GM23338 (cell line): ENCODE measurements at regions not wholly inside any gene's neighbourhood (a gene's known extent, or its start where the extent isn't known, plus 50 kb on each side); places are given as distances from the start of the nearest gene placed in this dataset.

ENCODE experiments used
- ATAC-seq: fragments of 200-7000 bp; cut with Tn5 transposase; 3 replicates; pipeline ENCODE4 v1.9.1; 2020
- DNase-seq: peaks from one replicate; pipeline ENCODE4 v3.0.0-alpha.2; 2015; ENCODE audit warnings: low spot score
- H2AFZ ChIP-seq: fragments of 200-600 bp; sonication (generic); 2 replicates; pipeline ENCODE4 v1.8.0; 2016; ENCODE audit warnings: antibody characterized with exemption, mild to moderate bottlenecking, moderate library complexity
- H3F3A ChIP-seq: fragments of 200-600 bp; sonication (generic); replicated peaks from 2 replicates; pipeline ENCODE4 v1.8.0; 2017; ENCODE audit warnings: antibody characterized with exemption, mixed run types, low read depth
- H3K27ac ChIP-seq: fragments of 200-600 bp; sonication (generic); 2 replicates; pipeline ENCODE4 v1.6.1; 2016; ENCODE audit warnings: low read depth
- H3K27me3 ChIP-seq: fragments of 200-600 bp; sonication (generic); 2 replicates; pipeline ENCODE4 v1.8.0; 2016; ENCODE audit warnings: mild to moderate bottlenecking, mixed run types, moderate library complexity; ENCODE audit not compliant: insufficient read depth
- H3K36me3 ChIP-seq: fragments of 200-600 bp; sonication (generic); 2 replicates; pipeline ENCODE4 v1.8.0; 2016; ENCODE audit warnings: mild to moderate bottlenecking; ENCODE audit not compliant: insufficient read depth
- H3K4me1 ChIP-seq: fragments of 200-600 bp; sonication (generic); 2 replicates; pipeline ENCODE4 v1.8.0; 2016; ENCODE audit warnings: mild to moderate bottlenecking, moderate library complexity; ENCODE audit not compliant: insufficient read depth
- H3K4me2 ChIP-seq: fragments of 200-600 bp; sonication (generic); 2 replicates; pipeline ENCODE4 v1.7.1; 2017; ENCODE audit warnings: mixed run types
- H3K4me3 ChIP-seq: fragments of 200-600 bp; sonication (generic); 2 replicates; pipeline ENCODE4 v1.6.1; 2016; ENCODE audit warnings: mixed run types
- H3K79me2 ChIP-seq: fragments of 200-600 bp; sonication (generic); replicated peaks from 2 replicates; pipeline ENCODE4 v1.8.0; 2017; ENCODE audit warnings: mild to moderate bottlenecking; ENCODE audit not compliant: insufficient read depth
- H3K9me2 ChIP-seq: fragments of 200-600 bp; sonication (generic); 2 replicates; pipeline ENCODE4 v1.8.0; 2017; ENCODE audit not compliant: insufficient read depth
- H4K20me1 ChIP-seq: fragments of 200-600 bp; sonication (generic); replicated peaks from 2 replicates; pipeline ENCODE4 v1.8.0; 2017; ENCODE audit warnings: mild to moderate bottlenecking; ENCODE audit not compliant: insufficient read depth
- H3K27ac Mint-ChIP-seq: 2 replicates; pipeline ENCODE4 v1.8.0; 2020; ENCODE audit warnings: inconsistent platforms, mild to moderate bottlenecking, moderate library complexity, mixed read lengths
- H3K27me3 Mint-ChIP-seq: 3 replicates; pipeline ENCODE4 v1.8.0; 2022; ENCODE audit warnings: low read depth, mild to moderate bottlenecking, moderate library complexity, mixed read lengths, inconsistent platforms; ENCODE audit not compliant: insufficient read depth, poor library complexity
- H3K36me3 Mint-ChIP-seq: 3 replicates; pipeline ENCODE4 v1.8.0; 2021; ENCODE audit warnings: low read depth, mild to moderate bottlenecking, inconsistent platforms, moderate library complexity, mixed read lengths
- H3K4me1 Mint-ChIP-seq: 3 replicates; pipeline ENCODE4 v1.8.0; 2020; ENCODE audit warnings: mild to moderate bottlenecking, inconsistent platforms, mixed read lengths
- H3K4me3 Mint-ChIP-seq: 3 replicates; pipeline ENCODE4 v1.8.0; 2021; ENCODE audit warnings: moderate library complexity, mild to moderate bottlenecking, inconsistent platforms, mixed read lengths
- H3K9me3 Mint-ChIP-seq: 3 replicates; pipeline ENCODE4 v1.8.0; 2020; ENCODE audit warnings: moderate library complexity, mild to moderate bottlenecking, inconsistent platforms, mixed read lengths
- CREB1 ChIP-seq: fragments of 250-450 bp; sonication (Bioruptor Pico); IDR thresholded peaks from 2 replicates; pipeline ENCODE4 v1.5.0; 2020; ENCODE audit warnings: low read depth, mild to moderate bottlenecking, moderate library complexity
- EZH2 ChIP-seq: fragments of 200-600 bp; sonication (generic); IDR thresholded peaks from one replicate; pipeline ENCODE4 v1.8.0; 2017; ENCODE audit warnings: antibody characterized with exemption, mild to moderate bottlenecking, low read depth; ENCODE audit not compliant: unreplicated experiment
- JUNB ChIP-seq: IDR thresholded peaks from one replicate; pipeline ENCODE4 v1.6.1; 2016; ENCODE audit warnings: antibody characterized with exemption; ENCODE audit not compliant: unreplicated experiment
- POLR2AphosphoS5 ChIP-seq: IDR thresholded peaks from 2 replicates; pipeline ENCODE4 v1.6.1; 2016; ENCODE audit warnings: antibody characterized with exemption, low read depth
- STAT1 ChIP-seq: IDR thresholded peaks from one replicate; pipeline ENCODE4 v1.6.1; 2016; ENCODE audit warnings: antibody characterized with exemption; ENCODE audit not compliant: unreplicated experiment
- ZNF114 ChIP-seq: fragments of 250-450 bp; sonication (Bioruptor Pico); IDR thresholded peaks from 2 replicates; pipeline ENCODE4 v1.5.0; 2020; ENCODE audit warnings: mild to moderate bottlenecking, moderate library complexity
- ZNF331 ChIP-seq: fragments of 250-450 bp; sonication (Bioruptor Pico); IDR thresholded peaks from 2 replicates; pipeline ENCODE4 v1.5.0; 2020; ENCODE audit warnings: low read depth, mild to moderate bottlenecking, moderate library complexity
- TF ChIP-seq, protein P1 (sequence below): fragments of 250-450 bp; sonication (Bioruptor Pico); IDR thresholded peaks from 2 replicates; pipeline ENCODE4 v1.5.0; 2020; ENCODE audit warnings: mild to moderate bottlenecking, moderate library complexity
- TF ChIP-seq, protein P2 (sequence below), 2 experiments: fragments of 200-600 bp in 1 of 2; sonication (generic) in 1 of 2; conservative IDR thresholded peaks; 2 replicates each; pipeline versions ENCODE4 v1.5.1 to v1.6.1; 2016 to 2017; ENCODE audit warnings: antibody characterized with exemption in 2 of 2, low read depth in 2 of 2, mild to moderate bottlenecking in 2 of 2, moderate library complexity in 1 of 2
- TF ChIP-seq, protein P3 (sequence below): IDR thresholded peaks from one replicate; pipeline ENCODE4 v1.6.1; 2018; ENCODE audit warnings: antibody characterized with exemption; ENCODE audit not compliant: unreplicated experiment

DNA sequence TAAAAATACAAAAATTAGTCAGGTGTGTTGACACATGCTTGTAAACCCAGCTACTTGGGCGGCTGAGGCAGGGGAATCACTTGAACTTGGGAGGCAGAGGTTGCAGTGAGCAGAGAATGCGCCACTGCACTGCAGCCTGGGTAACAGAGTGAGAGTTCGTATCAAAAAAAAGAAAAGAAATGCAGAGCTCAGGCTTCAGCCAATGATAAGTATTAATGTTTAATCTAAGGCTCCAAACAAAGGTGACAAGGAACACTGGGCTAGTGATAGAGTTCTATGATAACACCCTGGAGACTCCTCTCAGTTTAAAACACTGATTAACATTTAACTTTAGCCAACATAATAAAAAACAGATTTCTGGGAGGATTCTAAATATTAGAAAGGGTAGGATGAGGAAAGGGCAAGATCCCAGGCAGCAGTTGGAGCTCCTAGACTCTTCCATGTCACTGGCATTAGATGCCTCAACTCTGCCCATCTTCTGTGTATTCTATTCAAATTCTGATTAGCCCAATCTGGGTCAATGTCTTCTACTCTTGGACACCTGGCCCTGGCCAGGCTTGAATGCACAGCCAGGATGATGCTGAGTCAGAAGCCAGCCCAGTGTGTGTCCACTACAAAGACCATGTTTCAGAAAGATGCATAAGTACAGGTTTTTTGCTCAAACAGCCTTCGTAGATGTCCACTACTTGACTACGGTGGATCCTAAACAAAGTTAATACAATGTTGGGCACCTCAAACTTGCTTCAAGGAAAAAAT, 91.0 kb upstream of the FAM169A start (continued):
- TF ChIP-seq, protein P1, sequence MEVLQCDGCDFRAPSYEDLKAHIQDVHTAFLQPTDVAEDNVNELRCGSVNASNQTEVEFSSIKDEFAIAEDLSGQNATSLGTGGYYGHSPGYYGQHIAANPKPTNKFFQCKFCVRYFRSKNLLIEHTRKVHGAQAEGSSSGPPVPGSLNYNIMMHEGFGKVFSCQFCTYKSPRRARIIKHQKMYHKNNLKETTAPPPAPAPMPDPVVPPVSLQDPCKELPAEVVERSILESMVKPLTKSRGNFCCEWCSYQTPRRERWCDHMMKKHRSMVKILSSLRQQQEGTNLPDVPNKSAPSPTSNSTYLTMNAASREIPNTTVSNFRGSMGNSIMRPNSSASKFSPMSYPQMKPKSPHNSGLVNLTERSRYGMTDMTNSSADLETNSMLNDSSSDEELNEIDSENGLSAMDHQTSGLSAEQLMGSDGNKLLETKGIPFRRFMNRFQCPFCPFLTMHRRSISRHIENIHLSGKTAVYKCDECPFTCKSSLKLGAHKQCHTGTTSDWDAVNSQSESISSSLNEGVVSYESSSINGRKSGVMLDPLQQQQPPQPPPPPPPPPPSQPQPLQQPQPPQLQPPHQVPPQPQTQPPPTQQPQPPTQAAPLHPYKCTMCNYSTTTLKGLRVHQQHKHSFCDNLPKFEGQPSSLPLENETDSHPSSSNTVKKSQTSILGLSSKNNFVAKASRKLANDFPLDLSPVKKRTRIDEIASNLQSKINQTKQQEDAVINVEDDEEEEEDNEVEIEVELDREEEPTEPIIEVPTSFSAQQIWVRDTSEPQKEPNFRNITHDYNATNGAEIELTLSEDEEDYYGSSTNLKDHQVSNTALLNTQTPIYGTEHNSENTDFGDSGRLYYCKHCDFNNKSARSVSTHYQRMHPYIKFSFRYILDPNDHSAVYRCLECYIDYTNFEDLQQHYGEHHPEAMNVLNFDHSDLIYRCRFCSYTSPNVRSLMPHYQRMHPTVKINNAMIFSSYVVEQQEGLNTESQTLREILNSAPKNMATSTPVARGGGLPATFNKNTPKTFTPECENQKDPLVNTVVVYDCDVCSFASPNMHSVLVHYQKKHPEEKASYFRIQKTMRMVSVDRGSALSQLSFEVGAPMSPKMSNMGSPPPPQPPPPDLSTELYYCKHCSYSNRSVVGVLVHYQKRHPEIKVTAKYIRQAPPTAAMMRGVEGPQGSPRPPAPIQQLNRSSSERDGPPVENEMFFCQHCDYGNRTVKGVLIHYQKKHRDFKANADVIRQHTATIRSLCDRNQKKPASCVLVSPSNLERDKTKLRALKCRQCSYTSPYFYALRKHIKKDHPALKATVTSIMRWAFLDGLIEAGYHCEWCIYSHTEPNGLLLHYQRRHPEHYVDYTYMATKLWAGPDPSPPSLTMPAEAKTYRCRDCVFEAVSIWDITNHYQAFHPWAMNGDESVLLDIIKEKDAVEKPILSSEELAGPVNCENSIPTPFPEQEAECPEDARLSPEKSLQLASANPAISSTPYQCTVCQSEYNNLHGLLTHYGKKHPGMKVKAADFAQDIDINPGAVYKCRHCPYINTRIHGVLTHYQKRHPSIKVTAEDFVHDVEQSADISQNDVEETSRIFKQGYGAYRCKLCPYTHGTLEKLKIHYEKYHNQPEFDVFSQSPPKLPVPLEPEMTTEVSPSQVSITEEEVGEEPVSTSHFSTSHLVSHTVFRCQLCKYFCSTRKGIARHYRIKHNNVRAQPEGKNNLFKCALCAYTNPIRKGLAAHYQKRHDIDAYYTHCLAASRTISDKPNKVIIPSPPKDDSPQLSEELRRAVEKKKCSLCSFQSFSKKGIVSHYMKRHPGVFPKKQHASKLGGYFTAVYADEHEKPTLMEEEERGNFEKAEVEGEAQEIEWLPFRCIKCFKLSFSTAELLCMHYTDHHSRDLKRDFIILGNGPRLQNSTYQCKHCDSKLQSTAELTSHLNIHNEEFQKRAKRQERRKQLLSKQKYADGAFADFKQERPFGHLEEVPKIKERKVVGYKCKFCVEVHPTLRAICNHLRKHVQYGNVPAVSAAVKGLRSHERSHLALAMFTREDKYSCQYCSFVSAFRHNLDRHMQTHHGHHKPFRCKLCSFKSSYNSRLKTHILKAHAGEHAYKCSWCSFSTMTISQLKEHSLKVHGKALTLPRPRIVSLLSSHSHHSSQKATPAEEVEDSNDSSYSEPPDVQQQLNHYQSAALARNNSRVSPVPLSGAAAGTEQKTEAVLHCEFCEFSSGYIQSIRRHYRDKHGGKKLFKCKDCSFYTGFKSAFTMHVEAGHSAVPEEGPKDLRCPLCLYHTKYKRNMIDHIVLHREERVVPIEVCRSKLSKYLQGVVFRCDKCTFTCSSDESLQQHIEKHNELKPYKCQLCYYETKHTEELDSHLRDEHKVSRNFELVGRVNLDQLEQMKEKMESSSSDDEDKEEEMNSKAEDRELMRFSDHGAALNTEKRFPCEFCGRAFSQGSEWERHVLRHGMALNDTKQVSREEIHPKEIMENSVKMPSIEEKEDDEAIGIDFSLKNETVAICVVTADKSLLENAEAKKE = no peak
- TF ChIP-seq, protein P2, sequence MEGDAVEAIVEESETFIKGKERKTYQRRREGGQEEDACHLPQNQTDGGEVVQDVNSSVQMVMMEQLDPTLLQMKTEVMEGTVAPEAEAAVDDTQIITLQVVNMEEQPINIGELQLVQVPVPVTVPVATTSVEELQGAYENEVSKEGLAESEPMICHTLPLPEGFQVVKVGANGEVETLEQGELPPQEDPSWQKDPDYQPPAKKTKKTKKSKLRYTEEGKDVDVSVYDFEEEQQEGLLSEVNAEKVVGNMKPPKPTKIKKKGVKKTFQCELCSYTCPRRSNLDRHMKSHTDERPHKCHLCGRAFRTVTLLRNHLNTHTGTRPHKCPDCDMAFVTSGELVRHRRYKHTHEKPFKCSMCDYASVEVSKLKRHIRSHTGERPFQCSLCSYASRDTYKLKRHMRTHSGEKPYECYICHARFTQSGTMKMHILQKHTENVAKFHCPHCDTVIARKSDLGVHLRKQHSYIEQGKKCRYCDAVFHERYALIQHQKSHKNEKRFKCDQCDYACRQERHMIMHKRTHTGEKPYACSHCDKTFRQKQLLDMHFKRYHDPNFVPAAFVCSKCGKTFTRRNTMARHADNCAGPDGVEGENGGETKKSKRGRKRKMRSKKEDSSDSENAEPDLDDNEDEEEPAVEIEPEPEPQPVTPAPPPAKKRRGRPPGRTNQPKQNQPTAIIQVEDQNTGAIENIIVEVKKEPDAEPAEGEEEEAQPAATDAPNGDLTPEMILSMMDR (conservative IDR thresholded peaks at IDR 0.05; ENCODE audit: low read depth in 2 of 2) = no peak
- no peak for TF ChIP-seq EZH2

DNA sequence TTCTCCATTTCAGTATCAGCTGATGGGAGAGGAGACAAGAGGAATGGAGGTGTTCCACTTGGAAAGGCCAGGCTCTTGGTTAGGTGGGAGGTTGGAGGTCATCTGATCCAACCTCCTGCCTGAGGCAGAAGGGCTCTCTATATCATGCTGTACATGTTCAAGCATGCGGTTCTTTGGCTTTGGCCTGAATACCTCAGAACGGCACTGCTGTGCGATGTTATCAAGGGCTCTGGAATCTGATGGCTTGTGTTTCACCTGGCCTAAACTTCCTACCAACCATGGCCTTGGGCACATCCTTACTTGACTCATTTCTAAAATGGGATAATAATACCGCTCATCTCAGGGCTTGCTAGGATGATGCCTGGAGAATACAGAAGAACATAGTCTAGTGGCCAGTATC, 90.1 kb upstream of the FAM169A start:
- Histone ChIP-seq H3K27me3 (no peaks in the 10 kb centered on the region), H3K79me2 (no peaks in the 10 kb centered on the region), H3F3A (no peaks in the 10 kb centered on the region), H3K4me1 (no peaks in the 10 kb centered on the region), H3K36me3 (no peaks in the 10 kb centered on the region), H2AFZ (no peak overlapping the region), H3K4me3 (no peak overlapping the region), H3K27ac (no peak overlapping the region), H3K4me2 (no peak overlapping the region), H4K20me1 (no peaks in the 10 kb centered on the region), H3K9me2 (peaks cover 32% of the 10 kb centered on the region; the same call in 1 of the 2 replicates)
- H3K4me1 Mint-ChIP-seq = no peaks in the 10 kb centered on the region
- ATAC-seq (no peak), DNase-seq (no peak)
- H3K9me3 Mint-ChIP-seq = peaks cover 9% of the 10 kb centered on the region
- H3K36me3 Mint-ChIP-seq = peaks cover 8% of the 10 kb centered on the region; the same call in 1 of the 3 replicates
- H3K27ac Mint-ChIP-seq = no peak overlapping the region
- no peak overlapping the region for H3K4me3 Mint-ChIP-seq
- H3K27me3 Mint-ChIP-seq = peaks cover 4% of the 10 kb centered on the region
- TF ChIP-seq, protein P2 (conservative IDR thresholded peaks at IDR 0.05; ENCODE audit: low read depth in 2 of 2) = no peak
- TF ChIP-seq STAT1 (no peak), POLR2AphosphoS5 (no peak), JUNB (no peak), CREB1 (no peak), ZNF114 (CRISPR knock-in tag) (no peak), ZNF331 (CRISPR knock-in tag) (no peak)
- TF ChIP-seq, protein P3, sequence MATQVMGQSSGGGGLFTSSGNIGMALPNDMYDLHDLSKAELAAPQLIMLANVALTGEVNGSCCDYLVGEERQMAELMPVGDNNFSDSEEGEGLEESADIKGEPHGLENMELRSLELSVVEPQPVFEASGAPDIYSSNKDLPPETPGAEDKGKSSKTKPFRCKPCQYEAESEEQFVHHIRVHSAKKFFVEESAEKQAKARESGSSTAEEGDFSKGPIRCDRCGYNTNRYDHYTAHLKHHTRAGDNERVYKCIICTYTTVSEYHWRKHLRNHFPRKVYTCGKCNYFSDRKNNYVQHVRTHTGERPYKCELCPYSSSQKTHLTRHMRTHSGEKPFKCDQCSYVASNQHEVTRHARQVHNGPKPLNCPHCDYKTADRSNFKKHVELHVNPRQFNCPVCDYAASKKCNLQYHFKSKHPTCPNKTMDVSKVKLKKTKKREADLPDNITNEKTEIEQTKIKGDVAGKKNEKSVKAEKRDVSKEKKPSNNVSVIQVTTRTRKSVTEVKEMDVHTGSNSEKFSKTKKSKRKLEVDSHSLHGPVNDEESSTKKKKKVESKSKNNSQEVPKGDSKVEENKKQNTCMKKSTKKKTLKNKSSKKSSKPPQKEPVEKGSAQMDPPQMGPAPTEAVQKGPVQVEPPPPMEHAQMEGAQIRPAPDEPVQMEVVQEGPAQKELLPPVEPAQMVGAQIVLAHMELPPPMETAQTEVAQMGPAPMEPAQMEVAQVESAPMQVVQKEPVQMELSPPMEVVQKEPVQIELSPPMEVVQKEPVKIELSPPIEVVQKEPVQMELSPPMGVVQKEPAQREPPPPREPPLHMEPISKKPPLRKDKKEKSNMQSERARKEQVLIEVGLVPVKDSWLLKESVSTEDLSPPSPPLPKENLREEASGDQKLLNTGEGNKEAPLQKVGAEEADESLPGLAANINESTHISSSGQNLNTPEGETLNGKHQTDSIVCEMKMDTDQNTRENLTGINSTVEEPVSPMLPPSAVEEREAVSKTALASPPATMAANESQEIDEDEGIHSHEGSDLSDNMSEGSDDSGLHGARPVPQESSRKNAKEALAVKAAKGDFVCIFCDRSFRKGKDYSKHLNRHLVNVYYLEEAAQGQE = no peak
